WI38 (cell line): ENCODE measurements at regions not wholly inside any gene's neighbourhood (a gene's known extent, or its start where the extent isn't known, plus 50 kb on each side); places are given as distances from the start of the nearest gene placed in this dataset.

Source experiments
- H3K4me3 ChIP-seq: 2 replicates; pipeline ENCODE4 v1.5.1; 2011; ENCODE audit warnings: low read depth, mild to moderate bottlenecking, control low read depth, low read length
- CTCF ChIP-seq: IDR thresholded peaks from 2 replicates; pipeline ENCODE4 v1.5.1; 2012; ENCODE audit warnings: low read depth, mild to moderate bottlenecking, control low read depth, low read length

GRCh38 chr10:107671960-107672359 lies 507.5 kb upstream of the SORCS1 start:
- no peak for TF ChIP-seq CTCF
- H3K4me3 ChIP-seq: no peak overlapping the region

- TF ChIP-seq CTCF: no peak
- no peak overlapping the region for H3K4me3 ChIP-seq
Measured at GRCh38 chr10:107666214-107666613, 501.7 kb upstream of the SORCS1 start.

- H3K4me3 ChIP-seq: no peak overlapping the region
Measured at GRCh38 chr10:107665459-107665858, 501.0 kb upstream of the SORCS1 start.

GRCh38 chr10:107657851-107658250 lies 493.3 kb upstream of the SORCS1 start:
- H3K4me3 ChIP-seq: no peak overlapping the region
- no peak for TF ChIP-seq CTCF

More at GRCh38 chr10:107665459-107665858, 501.0 kb upstream of the SORCS1 start:
- no peak for TF ChIP-seq CTCF

- TF ChIP-seq CTCF: no peak
Measured at GRCh38 chr10:107656932-107657331, 492.4 kb upstream of the SORCS1 start.

GRCh38 chr10:107653832-107654287 lies 489.4 kb upstream of the SORCS1 start:
- H3K4me3 ChIP-seq: no peak overlapping the region
- TF ChIP-seq CTCF: no peak

More at GRCh38 chr10:107656932-107657331, 492.4 kb upstream of the SORCS1 start:
- H3K4me3 ChIP-seq: no peak overlapping the region

GRCh38 chr10:107650939-107651338 lies 486.4 kb upstream of the SORCS1 start:
- H3K4me3 ChIP-seq: no peak overlapping the region
- no peak for TF ChIP-seq CTCF
